ENCODE measurements at regions not wholly inside any gene's neighbourhood (a gene's known extent, or its start where the extent isn't known, plus 50 kb on each side); places are given as distances from the start of the nearest gene placed in this dataset.

- TF ChIP-seq EZH2 (IDR thresholded peaks at IDR 0.05; ENCODE audit: low read depth, low read length, severe bottlenecking) (no peak), CHD2 (IDR thresholded peaks at IDR 0.05; ENCODE audit: low read length) (no peak), RAD21 (IDR thresholded peaks at IDR 0.05 in 1 of 2, conservative IDR thresholded peaks at IDR 0.05 in 1 of 2; ENCODE audit: low read depth in 2 of 2, low read length in 2 of 2) (no peak), CTCF (IDR thresholded peaks at IDR 0.05; ENCODE audit: control extremely low read depth in 1 of 3, insufficient read depth in 1 of 3, low read depth in 1 of 3, low read length in 3 of 3) (no peak), BCL11A (IDR thresholded peaks at IDR 0.05; ENCODE audit: low read depth in 2 of 2, low read length in 2 of 2) (no peak), TCF12 (IDR thresholded peaks at IDR 0.05; ENCODE audit: low read depth, low read length) (no peak)
Measured at GRCh38 chr20:54351371-54352136, 123.8 kb upstream of the DOK5 start.

Measured in H1 (cell line).